GM18511 (cell line): ENCODE measurements at regions not wholly inside any gene's neighbourhood (a gene's known extent, or its start where the extent isn't known, plus 50 kb on each side); places are given as distances from the start of the nearest gene placed in this dataset.
A peak's percentile ranks its signal among the peaks of the same experiment; 100 is the strongest.

Experiments
- ATAC-seq: cut with Tn5 transposase; IDR thresholded peaks from one replicate; pipeline ENCODE4 v1.9.1; 2021; ENCODE audit warnings: mild to moderate bottlenecking, moderate library complexity; ENCODE audit not compliant: unreplicated experiment

GRCh38 chr6:7960848-7961247 lies 50.3 kb upstream of the TXNDC5 start:
- ATAC-seq = peak; percentile 42
